Endothelial cell of umbilical vein (primary cell): ENCODE measurements at regions not wholly inside any gene's neighbourhood (a gene's known extent, or its start where the extent isn't known, plus 50 kb on each side); places are given as distances from the start of the nearest gene placed in this dataset.

ENCODE experiments used
- BruUV-seq: library from RNA; stranded (reverse); fragments of 400-500 nt; replicated peaks from 2 replicates; lab custom pipeline; 2021; lab: Mats Ljungman, UMichigan
- CTCF ChIA-PET: fragments of 300-600, 350-600 bp; sonication (Branson Sonifier 250); formaldehyde crosslinking; loops from one replicate; lab custom pipeline; 2021; ENCODE audit warnings: antibody characterized with exemption, inconsistent platforms; lab: Charles Lee
- POLR2A ChIA-PET: fragments of 300-600, 350-600 bp; sonication (Branson Sonifier 250); formaldehyde crosslinking; loops from one replicate; lab custom pipeline; 2021; ENCODE audit warnings: antibody characterized with exemption, inconsistent platforms; lab: Charles Lee
- DNase-seq: peaks from one replicate; pipeline ENCODE4 v3.0.0-alpha.2; 2011; ENCODE audit warnings: low read depth, low spot score
- FAIRE-seq: peaks from 2 replicates; lab custom pipeline; 2011; peaks lifted over from hg19 to GRCh38; lab: Jason Lieb, UNC
- H2AFZ ChIP-seq: 2 replicates; pipeline ENCODE4 v1.6.0; 2012; ENCODE audit warnings: low read depth, low read length, control low read depth, inconsistent platforms
- H3K27ac ChIP-seq: 2 replicates; pipeline ENCODE4 v1.5.1; 2011; ENCODE audit warnings: low read depth, mild to moderate bottlenecking, control low read depth, low read length, moderate library complexity; ENCODE audit not compliant: insufficient read depth
- H3K27me3 ChIP-seq, 2 experiments: 2 replicates each; pipeline versions ENCODE4 v1.6.0 to v1.6.1; 2011; ENCODE audit warnings: low read length in 2 of 2, mixed read lengths in 1 of 2; ENCODE audit not compliant: control insufficient read depth in 2 of 2, insufficient read depth in 2 of 2
- H3K36me3 ChIP-seq, 2 experiments: 2 replicates in 1 of 2; 3 replicates in 1 of 2; pipeline ENCODE4 v1.5.1; 2011; ENCODE audit warnings: low read length in 2 of 2, mild to moderate bottlenecking in 1 of 2, moderate library complexity in 1 of 2; ENCODE audit not compliant: control insufficient read depth in 2 of 2, insufficient read depth in 2 of 2; ENCODE audit errors: extremely low read depth in 1 of 2
- H3K4me1 ChIP-seq: 3 replicates; pipeline ENCODE4 v1.5.1; 2011; ENCODE audit warnings: mild to moderate bottlenecking, low read length; ENCODE audit not compliant: control insufficient read depth, insufficient read depth; ENCODE audit errors: extremely low read depth
- H3K4me2 ChIP-seq: 2 replicates; pipeline ENCODE4 v1.6.1; 2011; ENCODE audit warnings: low read length, control low read depth, mixed read lengths; ENCODE audit not compliant: insufficient read depth
- H3K4me3 ChIP-seq, 3 experiments: fragments of 200-600 bp in 1 of 3; sonication (generic), shearing (Covaris generic) in 1 of 3; replicated peaks in 1 of 3; 2 replicates each; pipeline ENCODE4 v1.5.1; 2011 to 2016; ENCODE audit warnings: control low read depth in 3 of 3, low read length in 3 of 3, mild to moderate bottlenecking in 2 of 3, inconsistent platforms in 1 of 3, low read depth in 1 of 3, moderate library complexity in 1 of 3; ENCODE audit not compliant: insufficient read depth in 1 of 3
- H3K79me2 ChIP-seq: 2 replicates; pipeline ENCODE4 v1.6.0; 2012; ENCODE audit warnings: low read length, inconsistent platforms; ENCODE audit not compliant: control insufficient read depth, insufficient read depth
- H3K9ac ChIP-seq: replicated peaks from 2 replicates; pipeline ENCODE3; 2011; ENCODE audit warnings: low read length, control low read depth; ENCODE audit not compliant: insufficient read depth; ENCODE audit errors: extremely low read depth
- H3K9me1 ChIP-seq: replicated peaks from 3 replicates; pipeline ENCODE4 v1.6.0; 2011; ENCODE audit warnings: mild to moderate bottlenecking, low read length; ENCODE audit not compliant: control insufficient read depth, insufficient read depth; ENCODE audit errors: extremely low read depth
- H3K9me3 ChIP-seq: replicated peaks from 2 replicates; pipeline ENCODE4 v1.5.1; 2012; ENCODE audit warnings: low read length, inconsistent platforms; ENCODE audit not compliant: control insufficient read depth, insufficient read depth
- H4K20me1 ChIP-seq: replicated peaks from 2 replicates; pipeline ENCODE3; 2011; ENCODE audit warnings: mild to moderate bottlenecking, low read length; ENCODE audit not compliant: control insufficient read depth, insufficient read depth; ENCODE audit errors: extremely low read depth
- CTCF ChIP-seq, 2 donors: IDR thresholded peaks; 1 replicate in 1 of 2; 2 replicates in 1 of 2; pipeline ENCODE4 v1.5.1; 2011; ENCODE audit warnings: low read length in 2 of 2, mild to moderate bottlenecking in 2 of 2, moderate library complexity in 2 of 2, control low read depth in 1 of 2, inconsistent platforms in 1 of 2, low read depth in 1 of 2; ENCODE audit not compliant: insufficient read depth in 1 of 2; ENCODE audit errors: extremely low read depth in 1 of 2
- EZH2 ChIP-seq: IDR thresholded peaks from 2 replicates; pipeline ENCODE4 v1.6.1; 2012; ENCODE audit warnings: borderline replicate concordance, low read depth, mild to moderate bottlenecking, moderate library complexity, low read length, inconsistent platforms; ENCODE audit not compliant: severe bottlenecking
- FOS ChIP-seq: IDR thresholded peaks from 2 replicates; pipeline ENCODE4 v1.6.1; 2011; ENCODE audit warnings: mild to moderate bottlenecking, low read length, moderate library complexity, borderline replicate concordance; ENCODE audit not compliant: insufficient read depth
- GATA2 ChIP-seq: IDR thresholded peaks from 2 replicates; pipeline ENCODE4 v1.7.0; 2011; ENCODE audit warnings: low read depth, mild to moderate bottlenecking, moderate library complexity, mixed read lengths, low read length; ENCODE audit not compliant: insufficient read length, insufficient read depth
- JUN ChIP-seq: IDR thresholded peaks from 2 replicates; pipeline ENCODE4 v1.6.1; 2011; ENCODE audit warnings: borderline replicate concordance, low read depth; ENCODE audit not compliant: insufficient read length, insufficient read depth
- MAX ChIP-seq: IDR thresholded peaks from 2 replicates; pipeline ENCODE4 v1.6.1; 2011; ENCODE audit not compliant: insufficient read depth, insufficient read length
- MYC ChIP-seq: IDR thresholded peaks from one replicate; pipeline ENCODE4 v1.6.1; 2011; ENCODE audit warnings: mild to moderate bottlenecking, low read depth, low read length
- POLR2A ChIP-seq: IDR thresholded peaks from 2 replicates; pipeline ENCODE4 v1.6.1; 2012; ENCODE audit warnings: low read depth, mild to moderate bottlenecking, control low read depth, low read length
- POLR2AphosphoS5 ChIP-seq: IDR thresholded peaks from 2 replicates; pipeline ENCODE4 v1.6.1; 2012; ENCODE audit warnings: low read depth, mild to moderate bottlenecking, control low read depth, low read length, moderate library complexity; ENCODE audit not compliant: insufficient read depth
- dilution Hi-C: fragments of 300-500 bp; cut with MboI; formaldehyde crosslinking; loops from one replicate; pipeline ENCODE4 v1.15.0; 2019; ENCODE audit warnings: low sequenced_read_pairs; ENCODE audit not compliant: extremely low pct_ligation_motif_present
- intact Hi-C: fragments of 100-400 bp; cut with micrococcal nuclease; formaldehyde crosslinking; loops from one replicate; pipeline ENCODE4 v1.10.0; 2022

- ChIA-PET POLR2A (interaction anchor here (0.7 kb wide), 1 partner anchor 471 kb away, joined by 5 read pairs; no protein-coding TSS in a partner anchor), CTCF (interaction anchor here (1.2 kb wide), 1 partner anchor 62 kb away, joined by 3 read pairs; no protein-coding TSS in a partner anchor)
- intact Hi-C loops (no loop called here), dilution Hi-C loops (no loop called here)
- Histone ChIP-seq H3K9me1 (no peaks in the 10 kb centered on the region), H3K27me3 (no peaks in the 10 kb centered on the region), H3K4me3 (no peak overlapping the region), H4K20me1 (no peaks in the 10 kb centered on the region), H3K9ac (no peak overlapping the region), H3K4me1 (peaks cover 6% of the 10 kb centered on the region), H2AFZ (no peak overlapping the region), H3K27ac (no peak overlapping the region), H3K79me2 (no peaks in the 10 kb centered on the region), H3K36me3 (no peaks in the 10 kb centered on the region), H3K9me3 (no peaks in the 10 kb centered on the region), H3K4me2 (no peak overlapping the region)
- DNase-seq (no peak), FAIRE-seq (no peak)
- no TSS peak for BruUV-seq
- TF ChIP-seq POLR2A, result no peak
- no peak for TF ChIP-seq MAX
- no peak for TF ChIP-seq CTCF (IDR thresholded peaks at IDR 0.05; ENCODE audit: extremely low read depth in 1 of 2, insufficient read depth in 1 of 2, low read depth in 1 of 2, low read length in 2 of 2)
- no peak for TF ChIP-seq JUN
- no peak for TF ChIP-seq GATA2
- no peak for TF ChIP-seq EZH2
- no peak for TF ChIP-seq POLR2AphosphoS5
- no peak for TF ChIP-seq FOS
- TF ChIP-seq MYC, result no peak
Observed at GRCh38 chr3:65027335-65027734, 339.5 kb upstream of the ADAMTS9 start.
